Esophagus muscularis mucosa (tissue), 4 donors: ENCODE measurements at regions not wholly inside any gene's neighbourhood (a gene's known extent, or its start where the extent isn't known, plus 50 kb on each side); places are given as distances from the start of the nearest gene placed in this dataset.

Experiments used
- DNase-seq: peaks from one replicate; pipeline ENCODE4 v3.0.0-alpha.2; 2017; ENCODE audit errors: extremely low spot score
- H3K27ac ChIP-seq, 4 donors: fragments of 200-600 bp; sonication (generic); replicated peaks in 1 of 4; 1 replicate in 3 of 4; 2 replicates in 1 of 4; pipeline ENCODE4 v1.5.1; 2016 to 2019; ENCODE audit warnings: mild to moderate bottlenecking in 1 of 4
- H3K27me3 ChIP-seq, 4 donors: fragments of 200-600 bp; sonication (generic); one replicate each; pipeline versions ENCODE4 v1.5.1 to v1.6.0; 2016 to 2019
- H3K36me3 ChIP-seq, 4 donors: fragments of 200-600 bp; sonication (generic); one replicate each; pipeline ENCODE4 v1.5.1; 2016 to 2019
- H3K4me1 ChIP-seq, 4 donors: fragments of 200-600 bp; sonication (generic); one replicate each; pipeline ENCODE4 v1.5.1; 2016 to 2019
- H3K4me3 ChIP-seq, 4 donors: fragments of 200-600 bp; sonication (generic); 1 replicate in 2 of 4; 2 replicates in 2 of 4; pipeline ENCODE4 v1.5.1; 2016 to 2019; ENCODE audit warnings: mild to moderate bottlenecking in 4 of 4, moderate library complexity in 1 of 4
- H3K9me3 ChIP-seq, 4 donors: fragments of 200-600 bp; sonication (generic); 1 replicate in 3 of 4; 2 replicates in 1 of 4; pipeline ENCODE4 v1.5.1; 2016 to 2019
- EP300 ChIP-seq: sonication (generic); formaldehyde crosslinking; IDR thresholded peaks from one replicate; pipeline ENCODE4 v1.6.1; 2017; ENCODE audit warnings: antibody characterized with exemption
- POLR2A ChIP-seq: fragments of 450-650 bp; IDR thresholded peaks from one replicate; pipeline ENCODE4 v1.6.1; 2017; ENCODE audit warnings: antibody characterized with exemption, moderate library complexity, mild to moderate bottlenecking, low read depth
- POLR2AphosphoS5 ChIP-seq, 2 donors: sonication (generic); formaldehyde crosslinking; IDR thresholded peaks; one replicate each; pipeline ENCODE4 v1.6.1; 2017; ENCODE audit warnings: antibody characterized with exemption in 2 of 2
- WGBS: methylation state at CpG from one replicate; pipeline ENCODE4 v1.1.5; 2018; 5-methylcytosine and 5-hydroxymethylcytosine counted together
- intact Hi-C: fragments of 100-400 bp; cut with DNase I; formaldehyde crosslinking; loops from one replicate; pipeline ENCODE4 v1.15.1; 2023
- TF ChIP-seq, protein P1 (sequence below), 3 experiments: fragments of 200-600 bp in 2 of 3; fragments of 450-650 bp in 1 of 3; sonication (generic) in 2 of 3; IDR thresholded peaks; one replicate each; pipeline ENCODE4 v1.5.1; 2017 to 2019; ENCODE audit warnings: antibody characterized with exemption in 3 of 3, mild to moderate bottlenecking in 2 of 3, moderate library complexity in 1 of 3

DNA sequence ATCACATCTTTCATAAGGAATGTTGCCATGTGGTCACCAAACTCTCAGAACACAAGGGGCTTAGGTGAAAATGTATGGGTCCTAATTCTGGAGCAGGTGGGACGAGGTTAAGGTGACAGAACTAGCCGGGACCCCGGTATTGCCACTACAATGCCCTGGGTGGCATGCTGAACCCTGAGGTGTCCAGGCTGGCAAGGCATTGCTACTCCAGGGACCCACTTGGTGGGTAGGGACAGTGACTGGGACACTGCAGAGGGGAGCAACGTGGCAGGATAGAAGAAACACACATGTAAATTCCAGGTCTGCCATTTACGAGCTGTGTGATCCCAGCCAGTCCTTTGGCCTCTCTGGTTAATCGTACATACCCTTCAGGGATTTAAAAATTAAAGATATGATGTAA lies 206.9 kb upstream of the MVB12B start:
- Histone ChIP-seq H3K36me3 (no peaks in the 10 kb centered on the region), H3K9me3 (no peaks in the 10 kb centered on the region), H3K4me1 (peaks cover under 1 to 10% (median 5%) of the 10 kb centered on the region in 4 donors), H3K27ac (no peak overlapping the region), H3K27me3 (no peaks in the 10 kb centered on the region), H3K4me3 (no peak overlapping the region)
- TF ChIP-seq, protein P1, sequence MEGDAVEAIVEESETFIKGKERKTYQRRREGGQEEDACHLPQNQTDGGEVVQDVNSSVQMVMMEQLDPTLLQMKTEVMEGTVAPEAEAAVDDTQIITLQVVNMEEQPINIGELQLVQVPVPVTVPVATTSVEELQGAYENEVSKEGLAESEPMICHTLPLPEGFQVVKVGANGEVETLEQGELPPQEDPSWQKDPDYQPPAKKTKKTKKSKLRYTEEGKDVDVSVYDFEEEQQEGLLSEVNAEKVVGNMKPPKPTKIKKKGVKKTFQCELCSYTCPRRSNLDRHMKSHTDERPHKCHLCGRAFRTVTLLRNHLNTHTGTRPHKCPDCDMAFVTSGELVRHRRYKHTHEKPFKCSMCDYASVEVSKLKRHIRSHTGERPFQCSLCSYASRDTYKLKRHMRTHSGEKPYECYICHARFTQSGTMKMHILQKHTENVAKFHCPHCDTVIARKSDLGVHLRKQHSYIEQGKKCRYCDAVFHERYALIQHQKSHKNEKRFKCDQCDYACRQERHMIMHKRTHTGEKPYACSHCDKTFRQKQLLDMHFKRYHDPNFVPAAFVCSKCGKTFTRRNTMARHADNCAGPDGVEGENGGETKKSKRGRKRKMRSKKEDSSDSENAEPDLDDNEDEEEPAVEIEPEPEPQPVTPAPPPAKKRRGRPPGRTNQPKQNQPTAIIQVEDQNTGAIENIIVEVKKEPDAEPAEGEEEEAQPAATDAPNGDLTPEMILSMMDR (IDR thresholded peaks at IDR 0.05): no peak
- TF ChIP-seq POLR2A (no peak), POLR2AphosphoS5 (IDR thresholded peaks at IDR 0.05) (no peak), EP300 (no peak)
- intact Hi-C loops: no loop called here
- no peak for DNase-seq
- WGBS: 82% methylated on average over 6 of the region's 6 CpGs

DNA sequence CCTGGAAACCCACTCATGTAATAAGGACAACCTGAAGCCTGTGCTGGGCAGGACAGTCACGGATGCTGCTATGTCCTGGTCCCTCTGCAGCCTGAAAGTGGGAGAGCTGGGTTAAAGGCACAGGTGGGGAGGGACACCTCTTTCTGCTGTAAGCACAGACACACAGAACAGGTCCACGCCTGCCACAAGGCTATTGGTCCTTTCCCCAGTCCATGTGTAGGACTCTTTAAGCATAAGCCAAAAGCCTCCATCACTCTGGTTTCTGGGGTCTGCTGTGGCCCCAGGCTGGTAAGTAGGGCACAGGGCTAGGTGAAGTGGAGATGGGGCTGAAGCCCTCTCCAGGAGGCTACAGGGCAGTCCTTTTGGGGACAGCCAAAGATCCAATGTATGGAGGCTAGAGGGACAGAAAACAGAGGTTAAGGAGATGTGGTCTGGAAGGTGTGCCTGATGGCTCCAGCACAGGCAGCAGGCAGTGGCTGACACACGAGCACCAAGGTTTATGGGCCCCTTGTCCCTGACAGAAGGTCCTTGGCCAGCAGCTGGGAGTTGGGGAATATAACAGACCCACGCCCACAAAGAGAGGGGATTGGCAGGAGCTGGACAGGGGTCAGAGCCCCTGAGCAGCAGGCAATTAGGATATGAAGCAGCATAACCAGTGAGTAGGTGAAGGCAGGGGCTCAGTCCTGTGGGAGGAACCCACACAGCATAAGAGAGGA lies 203.6 kb upstream of the MVB12B start:
- WGBS: 88% methylated on average over 4 of the region's 4 CpGs
- peaks cover 9 to 35% (median 27%) of the 10 kb centered on the region in 4 donors for H3K4me1 ChIP-seq
- DNase-seq: peak; percentile 88
- TF ChIP-seq, protein P1 (IDR thresholded peaks at IDR 0.05): no peak
- TF ChIP-seq POLR2AphosphoS5 (IDR thresholded peaks at IDR 0.05): no peak
- TF ChIP-seq POLR2A: no peak
- TF ChIP-seq EP300: no peak
- H3K27ac ChIP-seq: no peak overlapping the region
- intact Hi-C loops: no loop called here
- H3K4me3 ChIP-seq: no peak overlapping the region
- peaks cover 0 to 3% (median 0%) of the 10 kb centered on the region in 4 donors for H3K27me3 ChIP-seq
- H3K36me3 ChIP-seq: no peaks in the 10 kb centered on the region
- no peaks in the 10 kb centered on the region for H3K9me3 ChIP-seq

DNA sequence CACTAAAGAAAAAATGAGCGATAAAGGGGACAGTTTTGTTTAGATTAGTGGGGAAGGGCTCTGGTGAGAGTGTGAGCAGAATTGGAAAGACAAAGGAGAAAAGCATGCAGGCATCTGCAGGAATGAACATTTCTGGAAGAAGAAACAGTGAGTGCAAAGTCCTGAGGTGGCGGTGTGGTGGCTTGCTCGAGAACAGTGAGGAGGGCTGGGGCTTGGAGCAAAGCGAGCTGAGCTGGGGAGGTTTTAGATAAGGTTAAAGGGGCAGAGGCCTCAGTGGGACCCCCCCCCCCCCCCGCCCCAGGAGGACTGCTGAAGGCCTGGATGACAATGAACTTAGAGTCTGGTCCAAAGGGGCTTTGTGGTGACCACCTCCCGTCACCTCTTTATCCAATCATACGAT lies 202.7 kb upstream of the MVB12B start:
- Histone ChIP-seq H3K27me3 (peaks cover 0 to 3% (median 0%) of the 10 kb centered on the region in 4 donors), H3K27ac (no peak overlapping the region), H3K9me3 (no peaks in the 10 kb centered on the region), H3K4me1 (peaks cover 9 to 35% (median 27%) of the 10 kb centered on the region in 4 donors), H3K4me3 (no peak overlapping the region), H3K36me3 (no peaks in the 10 kb centered on the region)
- no peak for TF ChIP-seq EP300
- TF ChIP-seq, protein P1 (IDR thresholded peaks at IDR 0.05): no peak
- no peak for DNase-seq
- intact Hi-C loops: no loop called here
- 59% methylated on average over 7 of the region's 7 CpGs for WGBS

DNA sequence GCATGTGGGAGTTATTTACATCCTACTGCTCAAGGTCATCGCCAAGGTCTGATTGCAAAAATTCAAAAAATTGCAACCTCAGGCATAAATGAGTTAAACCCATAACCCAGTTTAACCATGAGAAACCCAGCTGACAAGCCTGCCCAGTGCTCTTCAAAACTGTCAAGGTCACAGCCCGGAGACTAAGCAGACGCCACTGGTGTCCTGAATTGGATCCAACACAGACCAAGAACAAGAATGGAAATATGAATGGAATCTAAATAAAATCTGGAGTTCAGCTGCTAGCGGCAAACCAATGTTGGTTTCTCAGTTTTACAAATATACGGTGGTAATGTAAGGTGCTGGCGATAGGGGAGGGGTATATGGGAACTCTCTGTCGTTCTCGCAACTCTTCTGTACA lies 201.5 kb upstream of the MVB12B start:
- DNase-seq: no peak
- peaks cover 9 to 35% (median 27%) of the 10 kb centered on the region in 4 donors for H3K4me1 ChIP-seq
- H3K27me3 ChIP-seq: peaks cover 0 to 3% (median 0%) of the 10 kb centered on the region in 4 donors
- H3K27ac ChIP-seq: peak overlapping the region; percentile 5 to 57 (median 46)
- H3K9me3 ChIP-seq: no peaks in the 10 kb centered on the region
- intact Hi-C loops: no loop called here
- peak overlapping the region; percentile 10 to 33 (median 32) for H3K4me3 ChIP-seq
- 38% methylated on average over 8 of the region's 8 CpGs for WGBS
- TF ChIP-seq POLR2A: no peak
- TF ChIP-seq EP300: no peak
- TF ChIP-seq POLR2AphosphoS5 (IDR thresholded peaks at IDR 0.05): peak; percentile 23 to 82
- H3K36me3 ChIP-seq: no peaks in the 10 kb centered on the region

DNA sequence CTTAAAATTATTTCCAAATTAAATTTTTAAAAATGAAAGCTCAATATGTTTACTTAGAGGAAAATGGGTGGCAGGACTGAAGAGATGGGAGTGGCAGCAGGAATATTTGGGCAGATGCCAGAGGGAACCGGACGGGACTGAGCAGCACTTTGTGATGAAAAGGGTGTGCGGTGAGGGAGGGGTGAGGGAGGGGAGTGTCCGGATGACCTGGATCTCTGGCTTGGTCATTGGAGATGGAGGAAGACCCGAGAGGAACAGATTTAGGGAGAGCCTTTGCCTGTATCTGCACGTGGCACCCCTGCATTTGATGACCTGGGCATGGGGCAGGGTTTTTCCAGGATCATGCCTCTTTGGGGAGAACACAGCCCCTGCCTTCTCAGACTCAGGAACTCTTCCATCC lies 201.1 kb upstream of the MVB12B start:
- Histone ChIP-seq H3K4me3 (peak overlapping the region; percentile 10 to 33 (median 32)), H3K36me3 (no peaks in the 10 kb centered on the region), H3K27me3 (peaks cover 0 to 3% (median 0%) of the 10 kb centered on the region in 4 donors), H3K4me1 (peaks cover 9 to 35% (median 27%) of the 10 kb centered on the region in 4 donors), H3K9me3 (no peaks in the 10 kb centered on the region), H3K27ac (peak overlapping the region; percentile 5 to 57 (median 46))
- WGBS: 28% methylated on average over 6 of the region's 6 CpGs
- TF ChIP-seq, protein P1 (IDR thresholded peaks at IDR 0.05): no peak
- TF ChIP-seq POLR2A (no peak), EP300 (no peak), POLR2AphosphoS5 (IDR thresholded peaks at IDR 0.05) (no peak)
- peak; percentile 50 for DNase-seq
- intact Hi-C loops: no loop called here
